ENCODE measurements at regions not wholly inside any gene's neighbourhood (a gene's known extent, or its start where the extent isn't known, plus 50 kb on each side); places are given as distances from the start of the nearest gene placed in this dataset.

GRCh38 chr15:35842631-35843030 lies 296.7 kb upstream of the DPH6 start:
- Histone ChIP-seq H3K27me3 (ENCODE audit: insufficient read depth, poor library complexity, severe bottlenecking) (peaks cover 13% of the 10 kb centered on the region), H3K9me3 (ENCODE audit: severe bottlenecking) (no peaks in the 10 kb centered on the region), H3K4me1 (ENCODE audit: insufficient read depth, poor library complexity, severe bottlenecking) (no peaks in the 10 kb centered on the region), H3K4me3 (ENCODE audit: severe bottlenecking) (no peak overlapping the region), H3K36me3 (ENCODE audit: low read depth) (no peaks in the 10 kb centered on the region), H3K27ac (ENCODE audit: poor library complexity, severe bottlenecking) (no peak overlapping the region)
- DNase-seq (ENCODE audit: low spot score), result no peak
- no peak for ATAC-seq (ENCODE audit: low read depth)
- no peak for TF ChIP-seq CTCF (IDR thresholded peaks at IDR 0.05; ENCODE audit: poor library complexity, severe bottlenecking)

- no peak overlapping the region for H3K4me3 ChIP-seq (ENCODE audit: severe bottlenecking)
- H3K4me1 ChIP-seq (ENCODE audit: insufficient read depth, poor library complexity, severe bottlenecking), result no peaks in the 10 kb centered on the region
- H3K36me3 ChIP-seq (ENCODE audit: low read depth), result no peaks in the 10 kb centered on the region
- H3K27ac ChIP-seq (ENCODE audit: poor library complexity, severe bottlenecking), result no peak overlapping the region
- peaks cover 13% of the 10 kb centered on the region for H3K27me3 ChIP-seq (ENCODE audit: insufficient read depth, poor library complexity, severe bottlenecking)
- ATAC-seq (ENCODE audit: low read depth) (no peak), DNase-seq (ENCODE audit: low spot score) (no peak)
- H3K9me3 ChIP-seq (ENCODE audit: severe bottlenecking), result no peaks in the 10 kb centered on the region
- TF ChIP-seq CTCF (IDR thresholded peaks at IDR 0.05; ENCODE audit: poor library complexity, severe bottlenecking), result no peak
Observed at GRCh38 chr15:35843498-35843897, 297.5 kb upstream of the DPH6 start.

- ATAC-seq (ENCODE audit: low read depth) (no peak), DNase-seq (ENCODE audit: low spot score) (no peak)
- no peaks in the 10 kb centered on the region for H3K4me1 ChIP-seq (ENCODE audit: insufficient read depth, poor library complexity, severe bottlenecking)
- no peaks in the 10 kb centered on the region for H3K9me3 ChIP-seq (ENCODE audit: severe bottlenecking)
- H3K36me3 ChIP-seq (ENCODE audit: low read depth), result no peaks in the 10 kb centered on the region
- H3K27me3 ChIP-seq (ENCODE audit: insufficient read depth, poor library complexity, severe bottlenecking), result no peaks in the 10 kb centered on the region
- H3K4me3 ChIP-seq (ENCODE audit: severe bottlenecking), result no peak overlapping the region
- H3K27ac ChIP-seq (ENCODE audit: poor library complexity, severe bottlenecking), result no peak overlapping the region
- TF ChIP-seq CTCF (IDR thresholded peaks at IDR 0.05; ENCODE audit: poor library complexity, severe bottlenecking), result no peak
Observed at GRCh38 chr15:35850284-35850683, 304.3 kb upstream of the DPH6 start.

GRCh38 chr15:35851491-35851890 lies 305.5 kb upstream of the DPH6 start:
- Histone ChIP-seq H3K27ac (ENCODE audit: poor library complexity, severe bottlenecking) (no peak overlapping the region), H3K4me3 (ENCODE audit: severe bottlenecking) (no peak overlapping the region), H3K9me3 (ENCODE audit: severe bottlenecking) (no peaks in the 10 kb centered on the region), H3K36me3 (ENCODE audit: low read depth) (no peaks in the 10 kb centered on the region), H3K4me1 (ENCODE audit: insufficient read depth, poor library complexity, severe bottlenecking) (no peaks in the 10 kb centered on the region), H3K27me3 (ENCODE audit: insufficient read depth, poor library complexity, severe bottlenecking) (no peaks in the 10 kb centered on the region)
- ATAC-seq (ENCODE audit: low read depth) (no peak), DNase-seq (ENCODE audit: low spot score) (no peak)
- no peak for TF ChIP-seq CTCF (IDR thresholded peaks at IDR 0.05; ENCODE audit: poor library complexity, severe bottlenecking)

- no peak for TF ChIP-seq CTCF (IDR thresholded peaks at IDR 0.05; ENCODE audit: poor library complexity, severe bottlenecking)
- no peaks in the 10 kb centered on the region for H3K4me1 ChIP-seq (ENCODE audit: insufficient read depth, poor library complexity, severe bottlenecking)
- no peak for ATAC-seq (ENCODE audit: low read depth)
Observed at GRCh38 chr15:35852818-35853624, 307.1 kb upstream of the DPH6 start.

More at GRCh38 chr15:35852818-35853624, 307.1 kb upstream of the DPH6 start:
- no peak for DNase-seq (ENCODE audit: low spot score)
- Histone ChIP-seq H3K9me3 (ENCODE audit: severe bottlenecking) (no peaks in the 10 kb centered on the region), H3K36me3 (ENCODE audit: low read depth) (no peaks in the 10 kb centered on the region), H3K27me3 (ENCODE audit: insufficient read depth, poor library complexity, severe bottlenecking) (no peaks in the 10 kb centered on the region), H3K4me3 (ENCODE audit: severe bottlenecking) (no peak overlapping the region), H3K27ac (ENCODE audit: poor library complexity, severe bottlenecking) (no peak overlapping the region)
